GM23338 (cell line): ENCODE measurements at regions not wholly inside any gene's neighbourhood (a gene's known extent, or its start where the extent isn't known, plus 50 kb on each side); places are given as distances from the start of the nearest gene placed in this dataset.

Source experiments
- ATAC-seq: fragments of 200-7000 bp; cut with Tn5 transposase; 3 replicates; pipeline ENCODE4 v1.9.1; 2020
- DNase-seq: peaks from one replicate; pipeline ENCODE4 v3.0.0-alpha.2; 2015; ENCODE audit warnings: low spot score
- H2AFZ ChIP-seq: fragments of 200-600 bp; sonication (generic); 2 replicates; pipeline ENCODE4 v1.8.0; 2016; ENCODE audit warnings: antibody characterized with exemption, mild to moderate bottlenecking, moderate library complexity
- H3F3A ChIP-seq: fragments of 200-600 bp; sonication (generic); replicated peaks from 2 replicates; pipeline ENCODE4 v1.8.0; 2017; ENCODE audit warnings: antibody characterized with exemption, mixed run types, low read depth
- H3K27ac ChIP-seq: fragments of 200-600 bp; sonication (generic); 2 replicates; pipeline ENCODE4 v1.6.1; 2016; ENCODE audit warnings: low read depth
- H3K27me3 ChIP-seq: fragments of 200-600 bp; sonication (generic); 2 replicates; pipeline ENCODE4 v1.8.0; 2016; ENCODE audit warnings: mild to moderate bottlenecking, mixed run types, moderate library complexity; ENCODE audit not compliant: insufficient read depth
- H3K36me3 ChIP-seq: fragments of 200-600 bp; sonication (generic); 2 replicates; pipeline ENCODE4 v1.8.0; 2016; ENCODE audit warnings: mild to moderate bottlenecking; ENCODE audit not compliant: insufficient read depth
- H3K4me1 ChIP-seq: fragments of 200-600 bp; sonication (generic); 2 replicates; pipeline ENCODE4 v1.8.0; 2016; ENCODE audit warnings: mild to moderate bottlenecking, moderate library complexity; ENCODE audit not compliant: insufficient read depth
- H3K4me2 ChIP-seq: fragments of 200-600 bp; sonication (generic); 2 replicates; pipeline ENCODE4 v1.7.1; 2017; ENCODE audit warnings: mixed run types
- H3K4me3 ChIP-seq: fragments of 200-600 bp; sonication (generic); 2 replicates; pipeline ENCODE4 v1.6.1; 2016; ENCODE audit warnings: mixed run types
- H3K79me2 ChIP-seq: fragments of 200-600 bp; sonication (generic); replicated peaks from 2 replicates; pipeline ENCODE4 v1.8.0; 2017; ENCODE audit warnings: mild to moderate bottlenecking; ENCODE audit not compliant: insufficient read depth
- H3K9me2 ChIP-seq: fragments of 200-600 bp; sonication (generic); 2 replicates; pipeline ENCODE4 v1.8.0; 2017; ENCODE audit not compliant: insufficient read depth
- H4K20me1 ChIP-seq: fragments of 200-600 bp; sonication (generic); replicated peaks from 2 replicates; pipeline ENCODE4 v1.8.0; 2017; ENCODE audit warnings: mild to moderate bottlenecking; ENCODE audit not compliant: insufficient read depth
- H3K27ac Mint-ChIP-seq: 2 replicates; pipeline ENCODE4 v1.8.0; 2020; ENCODE audit warnings: inconsistent platforms, mild to moderate bottlenecking, moderate library complexity, mixed read lengths
- H3K27me3 Mint-ChIP-seq: 3 replicates; pipeline ENCODE4 v1.8.0; 2022; ENCODE audit warnings: low read depth, mild to moderate bottlenecking, moderate library complexity, mixed read lengths, inconsistent platforms; ENCODE audit not compliant: insufficient read depth, poor library complexity
- H3K36me3 Mint-ChIP-seq: 3 replicates; pipeline ENCODE4 v1.8.0; 2021; ENCODE audit warnings: low read depth, mild to moderate bottlenecking, inconsistent platforms, moderate library complexity, mixed read lengths
- H3K4me1 Mint-ChIP-seq: 3 replicates; pipeline ENCODE4 v1.8.0; 2020; ENCODE audit warnings: mild to moderate bottlenecking, inconsistent platforms, mixed read lengths
- H3K4me3 Mint-ChIP-seq: 3 replicates; pipeline ENCODE4 v1.8.0; 2021; ENCODE audit warnings: moderate library complexity, mild to moderate bottlenecking, inconsistent platforms, mixed read lengths
- H3K9me3 Mint-ChIP-seq: 3 replicates; pipeline ENCODE4 v1.8.0; 2020; ENCODE audit warnings: moderate library complexity, mild to moderate bottlenecking, inconsistent platforms, mixed read lengths
- CREB1 ChIP-seq: fragments of 250-450 bp; sonication (Bioruptor Pico); IDR thresholded peaks from 2 replicates; pipeline ENCODE4 v1.5.0; 2020; ENCODE audit warnings: low read depth, mild to moderate bottlenecking, moderate library complexity
- EZH2 ChIP-seq: fragments of 200-600 bp; sonication (generic); IDR thresholded peaks from one replicate; pipeline ENCODE4 v1.8.0; 2017; ENCODE audit warnings: antibody characterized with exemption, mild to moderate bottlenecking, low read depth; ENCODE audit not compliant: unreplicated experiment
- EZH2phosphoT487 ChIP-seq: fragments of 200-600 bp; sonication (generic); IDR thresholded peaks from one replicate; pipeline ENCODE4 v1.8.1; 2018; ENCODE audit warnings: antibody characterized with exemption; ENCODE audit not compliant: unreplicated experiment
- NANOG ChIP-seq: IDR thresholded peaks from 2 replicates; pipeline ENCODE4 v1.6.1; 2016; ENCODE audit warnings: antibody characterized with exemption, borderline replicate concordance
- POLR2AphosphoS5 ChIP-seq: IDR thresholded peaks from 2 replicates; pipeline ENCODE4 v1.6.1; 2016; ENCODE audit warnings: antibody characterized with exemption, low read depth
- STAT1 ChIP-seq: IDR thresholded peaks from one replicate; pipeline ENCODE4 v1.6.1; 2016; ENCODE audit warnings: antibody characterized with exemption; ENCODE audit not compliant: unreplicated experiment
- ZNF114 ChIP-seq: fragments of 250-450 bp; sonication (Bioruptor Pico); IDR thresholded peaks from 2 replicates; pipeline ENCODE4 v1.5.0; 2020; ENCODE audit warnings: mild to moderate bottlenecking, moderate library complexity
- ZNF331 ChIP-seq: fragments of 250-450 bp; sonication (Bioruptor Pico); IDR thresholded peaks from 2 replicates; pipeline ENCODE4 v1.5.0; 2020; ENCODE audit warnings: low read depth, mild to moderate bottlenecking, moderate library complexity
- TF ChIP-seq, protein P1 (sequence below): fragments of 250-450 bp; sonication (Bioruptor Pico); IDR thresholded peaks from 2 replicates; pipeline ENCODE4 v1.5.0; 2020; ENCODE audit warnings: mild to moderate bottlenecking, moderate library complexity

DNA sequence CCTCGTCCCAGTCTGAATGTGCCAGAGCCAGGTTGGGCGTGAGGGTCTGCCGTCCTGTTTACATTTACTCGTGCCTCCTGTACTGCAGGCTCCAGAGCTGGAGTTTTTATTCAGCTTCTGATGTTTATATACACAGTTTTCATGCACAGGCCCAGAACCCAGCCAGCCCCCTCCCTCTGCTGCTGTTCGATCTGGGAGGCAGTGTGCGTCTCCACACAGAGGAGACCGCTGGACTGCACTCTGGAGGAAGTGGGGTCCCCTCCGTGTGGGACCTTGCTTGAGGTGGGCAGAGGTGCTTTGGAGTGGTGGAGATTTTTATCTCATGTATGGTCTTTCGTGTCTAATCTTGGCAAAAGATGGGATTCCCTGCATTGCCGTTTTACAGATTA lies 90.6 kb downstream of the GLI2 start (continued):
- TF ChIP-seq, protein P1, sequence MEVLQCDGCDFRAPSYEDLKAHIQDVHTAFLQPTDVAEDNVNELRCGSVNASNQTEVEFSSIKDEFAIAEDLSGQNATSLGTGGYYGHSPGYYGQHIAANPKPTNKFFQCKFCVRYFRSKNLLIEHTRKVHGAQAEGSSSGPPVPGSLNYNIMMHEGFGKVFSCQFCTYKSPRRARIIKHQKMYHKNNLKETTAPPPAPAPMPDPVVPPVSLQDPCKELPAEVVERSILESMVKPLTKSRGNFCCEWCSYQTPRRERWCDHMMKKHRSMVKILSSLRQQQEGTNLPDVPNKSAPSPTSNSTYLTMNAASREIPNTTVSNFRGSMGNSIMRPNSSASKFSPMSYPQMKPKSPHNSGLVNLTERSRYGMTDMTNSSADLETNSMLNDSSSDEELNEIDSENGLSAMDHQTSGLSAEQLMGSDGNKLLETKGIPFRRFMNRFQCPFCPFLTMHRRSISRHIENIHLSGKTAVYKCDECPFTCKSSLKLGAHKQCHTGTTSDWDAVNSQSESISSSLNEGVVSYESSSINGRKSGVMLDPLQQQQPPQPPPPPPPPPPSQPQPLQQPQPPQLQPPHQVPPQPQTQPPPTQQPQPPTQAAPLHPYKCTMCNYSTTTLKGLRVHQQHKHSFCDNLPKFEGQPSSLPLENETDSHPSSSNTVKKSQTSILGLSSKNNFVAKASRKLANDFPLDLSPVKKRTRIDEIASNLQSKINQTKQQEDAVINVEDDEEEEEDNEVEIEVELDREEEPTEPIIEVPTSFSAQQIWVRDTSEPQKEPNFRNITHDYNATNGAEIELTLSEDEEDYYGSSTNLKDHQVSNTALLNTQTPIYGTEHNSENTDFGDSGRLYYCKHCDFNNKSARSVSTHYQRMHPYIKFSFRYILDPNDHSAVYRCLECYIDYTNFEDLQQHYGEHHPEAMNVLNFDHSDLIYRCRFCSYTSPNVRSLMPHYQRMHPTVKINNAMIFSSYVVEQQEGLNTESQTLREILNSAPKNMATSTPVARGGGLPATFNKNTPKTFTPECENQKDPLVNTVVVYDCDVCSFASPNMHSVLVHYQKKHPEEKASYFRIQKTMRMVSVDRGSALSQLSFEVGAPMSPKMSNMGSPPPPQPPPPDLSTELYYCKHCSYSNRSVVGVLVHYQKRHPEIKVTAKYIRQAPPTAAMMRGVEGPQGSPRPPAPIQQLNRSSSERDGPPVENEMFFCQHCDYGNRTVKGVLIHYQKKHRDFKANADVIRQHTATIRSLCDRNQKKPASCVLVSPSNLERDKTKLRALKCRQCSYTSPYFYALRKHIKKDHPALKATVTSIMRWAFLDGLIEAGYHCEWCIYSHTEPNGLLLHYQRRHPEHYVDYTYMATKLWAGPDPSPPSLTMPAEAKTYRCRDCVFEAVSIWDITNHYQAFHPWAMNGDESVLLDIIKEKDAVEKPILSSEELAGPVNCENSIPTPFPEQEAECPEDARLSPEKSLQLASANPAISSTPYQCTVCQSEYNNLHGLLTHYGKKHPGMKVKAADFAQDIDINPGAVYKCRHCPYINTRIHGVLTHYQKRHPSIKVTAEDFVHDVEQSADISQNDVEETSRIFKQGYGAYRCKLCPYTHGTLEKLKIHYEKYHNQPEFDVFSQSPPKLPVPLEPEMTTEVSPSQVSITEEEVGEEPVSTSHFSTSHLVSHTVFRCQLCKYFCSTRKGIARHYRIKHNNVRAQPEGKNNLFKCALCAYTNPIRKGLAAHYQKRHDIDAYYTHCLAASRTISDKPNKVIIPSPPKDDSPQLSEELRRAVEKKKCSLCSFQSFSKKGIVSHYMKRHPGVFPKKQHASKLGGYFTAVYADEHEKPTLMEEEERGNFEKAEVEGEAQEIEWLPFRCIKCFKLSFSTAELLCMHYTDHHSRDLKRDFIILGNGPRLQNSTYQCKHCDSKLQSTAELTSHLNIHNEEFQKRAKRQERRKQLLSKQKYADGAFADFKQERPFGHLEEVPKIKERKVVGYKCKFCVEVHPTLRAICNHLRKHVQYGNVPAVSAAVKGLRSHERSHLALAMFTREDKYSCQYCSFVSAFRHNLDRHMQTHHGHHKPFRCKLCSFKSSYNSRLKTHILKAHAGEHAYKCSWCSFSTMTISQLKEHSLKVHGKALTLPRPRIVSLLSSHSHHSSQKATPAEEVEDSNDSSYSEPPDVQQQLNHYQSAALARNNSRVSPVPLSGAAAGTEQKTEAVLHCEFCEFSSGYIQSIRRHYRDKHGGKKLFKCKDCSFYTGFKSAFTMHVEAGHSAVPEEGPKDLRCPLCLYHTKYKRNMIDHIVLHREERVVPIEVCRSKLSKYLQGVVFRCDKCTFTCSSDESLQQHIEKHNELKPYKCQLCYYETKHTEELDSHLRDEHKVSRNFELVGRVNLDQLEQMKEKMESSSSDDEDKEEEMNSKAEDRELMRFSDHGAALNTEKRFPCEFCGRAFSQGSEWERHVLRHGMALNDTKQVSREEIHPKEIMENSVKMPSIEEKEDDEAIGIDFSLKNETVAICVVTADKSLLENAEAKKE (CRISPR knock-in tag) = no peak
- TF ChIP-seq ZNF114 (CRISPR knock-in tag) (no peak), EZH2phosphoT487 (no peak), CREB1 (CRISPR knock-in tag) (no peak), EZH2 (no peak), ZNF331 (CRISPR knock-in tag) (no peak)

DNA sequence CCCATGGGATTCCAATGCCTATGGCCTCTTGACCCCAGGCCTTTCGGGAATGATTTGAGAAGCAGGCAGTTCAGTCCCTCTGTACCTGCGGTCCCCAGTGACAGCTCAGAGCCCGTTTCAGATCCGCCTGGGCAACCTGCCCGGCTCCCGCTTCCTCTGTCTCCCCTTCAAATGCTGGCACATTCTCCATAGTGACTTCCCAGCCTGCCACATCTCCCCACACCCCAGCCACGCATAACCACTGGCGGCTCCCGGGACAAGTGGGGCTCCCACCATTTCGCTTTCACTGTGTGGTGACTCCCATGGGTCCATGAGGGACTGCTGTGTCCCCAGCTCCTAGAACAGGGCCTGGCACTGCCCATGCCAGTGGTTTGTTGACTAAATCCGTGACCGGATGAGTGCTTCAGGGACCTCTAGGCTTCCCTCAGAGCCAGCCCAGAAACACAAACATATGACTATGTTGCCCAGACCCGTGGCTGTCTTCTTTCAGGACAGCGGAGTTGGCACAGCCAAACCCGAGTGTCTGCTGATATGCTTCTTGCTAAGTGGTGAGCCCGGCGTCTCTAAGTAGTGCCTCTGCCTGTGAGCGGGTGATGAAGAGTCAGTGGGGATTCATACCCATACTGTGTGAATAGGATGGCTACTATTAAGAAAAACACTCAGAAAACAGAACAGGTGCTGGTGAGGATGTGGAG lies 91.2 kb downstream of the GLI2 start:
- Mint-ChIP-seq H3K36me3 (peaks cover 3% of the 10 kb centered on the region; the same call in 1 of the 3 replicates), H3K4me1 (peaks cover 66% of the 10 kb centered on the region), H3K9me3 (no peaks in the 10 kb centered on the region), H3K4me3 (no peak overlapping the region), H3K27me3 (no peaks in the 10 kb centered on the region), H3K27ac (no peak overlapping the region)
- H2AFZ ChIP-seq = no peak overlapping the region
- no peak overlapping the region for H3K4me2 ChIP-seq
- no peaks in the 10 kb centered on the region for H3F3A ChIP-seq
- H3K79me2 ChIP-seq = peaks cover 77% of the 10 kb centered on the region
- no peak for DNase-seq
- H3K9me2 ChIP-seq = no peaks in the 10 kb centered on the region
- ATAC-seq = no peak
- H3K27ac ChIP-seq = no peak overlapping the region
- H3K4me3 ChIP-seq = no peak overlapping the region
- H3K4me1 ChIP-seq = peaks cover 47% of the 10 kb centered on the region
- peaks cover 16% of the 10 kb centered on the region for H4K20me1 ChIP-seq
- H3K36me3 ChIP-seq = no peaks in the 10 kb centered on the region
- no peaks in the 10 kb centered on the region for H3K27me3 ChIP-seq
- TF ChIP-seq EZH2phosphoT487 = no peak
- TF ChIP-seq STAT1 = no peak
- TF ChIP-seq, protein P1 (CRISPR knock-in tag) = no peak
- TF ChIP-seq POLR2AphosphoS5 = no peak
- TF ChIP-seq ZNF114 (CRISPR knock-in tag) = no peak
- no peak for TF ChIP-seq ZNF331 (CRISPR knock-in tag)
- TF ChIP-seq CREB1 (CRISPR knock-in tag) = no peak
- TF ChIP-seq NANOG = no peak
